Smooth muscle cell (in vitro differentiated cells): ENCODE measurements at regions not wholly inside any gene's neighbourhood (a gene's known extent, or its start where the extent isn't known, plus 50 kb on each side); places are given as distances from the start of the nearest gene placed in this dataset.

Experiments
- DNase-seq: peaks from one replicate; lab custom pipeline; 2025; ENCODE audit not compliant: unreplicated experiment; lab: John Stamatoyannopoulos, UW
- H2AFZ ChIP-seq: fragments of 200-600 bp; sonication (generic); 2 replicates; pipeline ENCODE4 v1.6.0; 2016; ENCODE audit warnings: antibody characterized with exemption, low read depth, mild to moderate bottlenecking
- H3F3A ChIP-seq: fragments of 200-600 bp; sonication (generic); 2 replicates; pipeline ENCODE4 v1.6.0; 2017; ENCODE audit warnings: antibody characterized with exemption, low read depth
- H3K27ac ChIP-seq: fragments of 200-600 bp; sonication (generic); 2 replicates; pipeline ENCODE4 v1.5.1; 2016; ENCODE audit warnings: low read depth, mild to moderate bottlenecking
- H3K27me3 ChIP-seq: fragments of 200-600 bp; sonication (generic); 2 replicates; pipeline ENCODE4 v1.6.1; 2016; ENCODE audit warnings: low read depth, mild to moderate bottlenecking
- H3K36me3 ChIP-seq: fragments of 200-600 bp; sonication (generic); 2 replicates; pipeline ENCODE4 v1.5.1; 2016; ENCODE audit warnings: low read depth
- H3K4me1 ChIP-seq: fragments of 200-600 bp; sonication (generic); 2 replicates; pipeline ENCODE4 v1.5.1; 2016; ENCODE audit warnings: low read depth
- H3K4me2 ChIP-seq: fragments of 200-600 bp; sonication (generic); 2 replicates; pipeline ENCODE4 v1.6.0; 2016; ENCODE audit warnings: mild to moderate bottlenecking
- H3K4me3 ChIP-seq: fragments of 200-600 bp; sonication (generic); 2 replicates; pipeline ENCODE4 v1.5.1; 2016; ENCODE audit warnings: mild to moderate bottlenecking
- H3K79me2 ChIP-seq: fragments of 200-600 bp; sonication (generic); 2 replicates; pipeline ENCODE4 v1.6.0; 2016; ENCODE audit warnings: low read depth, mild to moderate bottlenecking
- H3K9ac ChIP-seq: fragments of 200-600 bp; sonication (generic); 2 replicates; pipeline ENCODE4 v1.6.0; 2016; ENCODE audit warnings: low read depth
- H3K9me3 ChIP-seq: fragments of 200-600 bp; sonication (generic); replicated peaks from 2 replicates; pipeline ENCODE4 v1.5.1; 2016; ENCODE audit warnings: low read depth
- H4K20me1 ChIP-seq: fragments of 200-600 bp; sonication (generic); 2 replicates; pipeline ENCODE4 v1.6.0; 2016; ENCODE audit warnings: low read depth
- CTCF ChIP-seq: fragments of 200-600 bp; sonication (generic); IDR thresholded peaks from 2 replicates; pipeline ENCODE4 v1.5.1; 2017; ENCODE audit warnings: borderline replicate concordance, mild to moderate bottlenecking, antibody characterized with exemption; ENCODE audit not compliant: insufficient read depth, poor library complexity, severe bottlenecking
- WGBS: methylation state at CpG from one replicate; pipeline ENCODE4 v1.1.7; 2016; ENCODE audit warnings: low lambda C conversion rate; 5-methylcytosine and 5-hydroxymethylcytosine counted together

- no peak for DNase-seq
- no peaks in the 10 kb centered on the region for H3K79me2 ChIP-seq
- WGBS, result 50% methylated on average over 25 of the region's 25 CpGs
- peak overlapping the region; percentile 14 for H3K9ac ChIP-seq
- peaks cover 12% of the 10 kb centered on the region for H3K4me1 ChIP-seq
- no peaks in the 10 kb centered on the region for H4K20me1 ChIP-seq
- no peaks in the 10 kb centered on the region for H3K36me3 ChIP-seq
- H3F3A ChIP-seq, result peaks cover 14% of the 10 kb centered on the region
- H3K27ac ChIP-seq, result peak overlapping the region; percentile 59
- H3K4me2 ChIP-seq, result peak overlapping the region; percentile 33
- H3K27me3 ChIP-seq, result no peaks in the 10 kb centered on the region
- H3K9me3 ChIP-seq, result no peaks in the 10 kb centered on the region
- H2AFZ ChIP-seq, result peak overlapping the region; percentile 59
- H3K4me3 ChIP-seq, result no peak overlapping the region
- TF ChIP-seq CTCF, result peak; percentile 13
These were observed 124.2 kb downstream of the LY86 start for GRCh38 chr6:6712449-6713403.

GRCh38 chr6:6713657-6714056 is 125.1 kb downstream of the LY86 start:
- DNase-seq, result no peak
- Histone ChIP-seq H3K79me2 (no peaks in the 10 kb centered on the region), H3K9ac (no peak overlapping the region), H3K27ac (peak overlapping the region; percentile 59), H4K20me1 (no peaks in the 10 kb centered on the region), H3K27me3 (no peaks in the 10 kb centered on the region), H3K4me1 (peaks cover 12% of the 10 kb centered on the region), H3K9me3 (no peaks in the 10 kb centered on the region), H3K4me3 (no peak overlapping the region), H2AFZ (no peak overlapping the region), H3F3A (peaks cover 17% of the 10 kb centered on the region), H3K4me2 (no peak overlapping the region), H3K36me3 (no peaks in the 10 kb centered on the region)
- 60% methylated on average over 9 of the region's 9 CpGs for WGBS
- no peak for TF ChIP-seq CTCF

GRCh38 chr6:6714118-6714897 is 125.8 kb downstream of the LY86 start:
- peaks cover 12% of the 10 kb centered on the region for H3K4me1 ChIP-seq
- peak overlapping the region; percentile 59 for H3K27ac ChIP-seq
- H3K36me3 ChIP-seq, result no peaks in the 10 kb centered on the region
- WGBS, result 36% methylated on average over 12 of the region's 12 CpGs
- no peak overlapping the region for H2AFZ ChIP-seq
- no peaks in the 10 kb centered on the region for H3K27me3 ChIP-seq
- H3F3A ChIP-seq, result peaks cover 17% of the 10 kb centered on the region
- H3K9me3 ChIP-seq, result no peaks in the 10 kb centered on the region
- H3K4me3 ChIP-seq, result no peak overlapping the region
- no peak overlapping the region for H3K9ac ChIP-seq
- H4K20me1 ChIP-seq, result no peaks in the 10 kb centered on the region
- no peak for TF ChIP-seq CTCF
- no peak for DNase-seq
- H3K4me2 ChIP-seq, result peak overlapping the region; percentile 4
- no peaks in the 10 kb centered on the region for H3K79me2 ChIP-seq
